ENCODE measurements at regions not wholly inside any gene's neighbourhood (a gene's known extent, or its start where the extent isn't known, plus 50 kb on each side); places are given as distances from the start of the nearest gene placed in this dataset.

DNA sequence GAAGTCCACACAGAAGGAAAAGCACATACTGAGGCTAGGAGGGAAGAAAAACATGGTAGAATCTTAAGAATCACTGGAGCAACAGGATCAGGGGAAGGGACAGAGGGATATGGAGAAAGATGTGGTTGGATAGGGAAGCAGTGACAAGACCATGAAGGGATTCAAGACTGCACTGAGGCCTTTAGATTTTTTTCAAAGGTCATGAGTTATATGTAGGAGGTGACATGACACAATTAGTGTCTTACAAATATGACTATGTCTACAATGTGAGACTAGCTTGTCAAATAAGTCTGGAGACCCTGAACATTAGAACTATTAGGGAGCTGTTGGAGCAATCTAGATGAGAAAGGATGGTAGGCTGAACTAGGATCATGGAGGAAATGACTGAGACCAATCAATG, 1130.3 kb upstream of the ZEB2 start:
- H3K4me3 ChIP-seq, result no peak overlapping the region
- H3K9me3 ChIP-seq, result no peaks in the 10 kb centered on the region
- H3K36me3 ChIP-seq, result no peaks in the 10 kb centered on the region

DNA sequence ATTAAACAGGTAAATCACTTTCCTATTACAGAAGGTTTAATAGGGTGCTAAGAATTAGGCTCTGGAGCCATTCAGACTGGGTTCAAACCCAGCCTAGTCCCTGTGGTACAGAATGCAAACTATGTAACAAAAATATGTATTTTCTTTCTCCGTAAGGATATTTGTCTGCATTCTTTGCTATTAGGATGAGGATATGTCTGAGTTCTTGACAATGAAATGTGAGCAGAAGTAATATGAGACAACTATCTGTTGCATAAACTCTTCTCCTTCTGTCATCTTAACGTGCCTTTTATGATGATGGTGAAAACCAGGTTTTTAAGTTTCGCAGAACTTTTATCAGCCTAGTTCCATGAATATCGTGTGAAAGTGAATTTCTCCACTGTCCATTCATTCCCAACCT, 1129.1 kb upstream of the ZEB2 start:
- Histone ChIP-seq H3K9me3 (no peaks in the 10 kb centered on the region), H3K36me3 (no peaks in the 10 kb centered on the region), H3K4me3 (no peak overlapping the region), H3K27ac (no peak overlapping the region), H3K4me1 (no peaks in the 10 kb centered on the region), H3K27me3 (no peaks in the 10 kb centered on the region)
- DNase-seq, result no peak
- no peak for TF ChIP-seq POLR2A (IDR thresholded peaks at IDR 0.05)
- TF ChIP-seq, protein P1, sequence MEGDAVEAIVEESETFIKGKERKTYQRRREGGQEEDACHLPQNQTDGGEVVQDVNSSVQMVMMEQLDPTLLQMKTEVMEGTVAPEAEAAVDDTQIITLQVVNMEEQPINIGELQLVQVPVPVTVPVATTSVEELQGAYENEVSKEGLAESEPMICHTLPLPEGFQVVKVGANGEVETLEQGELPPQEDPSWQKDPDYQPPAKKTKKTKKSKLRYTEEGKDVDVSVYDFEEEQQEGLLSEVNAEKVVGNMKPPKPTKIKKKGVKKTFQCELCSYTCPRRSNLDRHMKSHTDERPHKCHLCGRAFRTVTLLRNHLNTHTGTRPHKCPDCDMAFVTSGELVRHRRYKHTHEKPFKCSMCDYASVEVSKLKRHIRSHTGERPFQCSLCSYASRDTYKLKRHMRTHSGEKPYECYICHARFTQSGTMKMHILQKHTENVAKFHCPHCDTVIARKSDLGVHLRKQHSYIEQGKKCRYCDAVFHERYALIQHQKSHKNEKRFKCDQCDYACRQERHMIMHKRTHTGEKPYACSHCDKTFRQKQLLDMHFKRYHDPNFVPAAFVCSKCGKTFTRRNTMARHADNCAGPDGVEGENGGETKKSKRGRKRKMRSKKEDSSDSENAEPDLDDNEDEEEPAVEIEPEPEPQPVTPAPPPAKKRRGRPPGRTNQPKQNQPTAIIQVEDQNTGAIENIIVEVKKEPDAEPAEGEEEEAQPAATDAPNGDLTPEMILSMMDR (IDR thresholded peaks at IDR 0.05), result no peak

More for the DNA sequence above, 1130.3 kb upstream of the ZEB2 start:
- Histone ChIP-seq H3K27ac (no peak overlapping the region), H3K4me1 (no peaks in the 10 kb centered on the region), H3K27me3 (no peaks in the 10 kb centered on the region)
- DNase-seq, result no peak
- no peak for TF ChIP-seq POLR2A (IDR thresholded peaks at IDR 0.05)
- TF ChIP-seq, protein P1 (IDR thresholded peaks at IDR 0.05), result no peak

DNA sequence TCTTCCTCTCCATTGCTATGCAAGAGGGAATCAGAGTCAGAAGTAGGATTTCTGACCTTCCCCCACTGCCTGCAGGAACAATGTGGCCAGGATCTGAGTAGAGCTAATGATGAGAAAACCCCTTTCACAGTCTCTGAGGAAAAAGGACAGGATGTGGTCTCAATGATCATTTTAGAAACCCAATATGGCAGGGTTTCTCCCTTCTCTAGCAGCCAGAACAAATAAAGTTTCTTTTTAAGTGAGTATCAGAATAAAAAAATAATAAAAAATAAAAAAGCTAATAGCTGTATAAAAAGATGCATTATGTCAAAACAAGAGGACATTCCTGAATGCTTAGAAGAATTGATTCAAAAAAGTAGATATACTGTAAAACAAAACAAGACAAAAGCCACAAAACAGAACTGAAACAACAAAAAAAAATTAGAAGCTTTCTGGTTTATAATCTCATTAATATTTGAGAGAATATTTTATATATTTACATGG, 1124.9 kb upstream of the ZEB2 start:
- Histone ChIP-seq H3K4me1 (no peaks in the 10 kb centered on the region), H3K9me3 (no peaks in the 10 kb centered on the region), H3K27ac (no peak overlapping the region), H3K4me3 (no peak overlapping the region), H3K27me3 (no peaks in the 10 kb centered on the region), H3K36me3 (no peaks in the 10 kb centered on the region)
- TF ChIP-seq POLR2A (IDR thresholded peaks at IDR 0.05), result no peak
- TF ChIP-seq, protein P1 (IDR thresholded peaks at IDR 0.05), result no peak
- no peak for DNase-seq

DNA sequence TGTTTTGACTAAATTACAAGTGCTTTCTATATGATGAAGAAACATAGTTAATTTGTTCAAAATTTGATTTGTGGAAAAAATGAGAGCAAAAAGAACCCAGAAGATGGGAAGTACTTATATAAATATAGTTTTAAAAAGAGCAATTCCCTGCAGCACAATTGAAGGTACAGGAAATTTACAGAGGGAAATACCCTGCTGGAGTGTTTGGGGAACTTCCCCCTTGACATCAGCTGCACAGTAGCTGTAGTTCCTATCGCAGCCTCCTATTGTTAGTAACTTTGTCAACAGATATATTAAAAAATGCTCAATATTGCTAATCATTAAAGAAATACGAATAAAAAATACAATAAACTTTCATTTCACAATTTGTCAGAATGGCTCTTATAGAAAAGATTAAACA, 1118.8 kb upstream of the ZEB2 start:
- DNase-seq, result no peak
- no peak overlapping the region for H3K27ac ChIP-seq
- no peaks in the 10 kb centered on the region for H3K9me3 ChIP-seq
- TF ChIP-seq, protein P1 (IDR thresholded peaks at IDR 0.05), result no peak
- TF ChIP-seq POLR2A (IDR thresholded peaks at IDR 0.05), result no peak
- no peaks in the 10 kb centered on the region for H3K4me1 ChIP-seq
- no peak overlapping the region for H3K4me3 ChIP-seq
- no peaks in the 10 kb centered on the region for H3K27me3 ChIP-seq
- H3K36me3 ChIP-seq, result no peaks in the 10 kb centered on the region

DNA sequence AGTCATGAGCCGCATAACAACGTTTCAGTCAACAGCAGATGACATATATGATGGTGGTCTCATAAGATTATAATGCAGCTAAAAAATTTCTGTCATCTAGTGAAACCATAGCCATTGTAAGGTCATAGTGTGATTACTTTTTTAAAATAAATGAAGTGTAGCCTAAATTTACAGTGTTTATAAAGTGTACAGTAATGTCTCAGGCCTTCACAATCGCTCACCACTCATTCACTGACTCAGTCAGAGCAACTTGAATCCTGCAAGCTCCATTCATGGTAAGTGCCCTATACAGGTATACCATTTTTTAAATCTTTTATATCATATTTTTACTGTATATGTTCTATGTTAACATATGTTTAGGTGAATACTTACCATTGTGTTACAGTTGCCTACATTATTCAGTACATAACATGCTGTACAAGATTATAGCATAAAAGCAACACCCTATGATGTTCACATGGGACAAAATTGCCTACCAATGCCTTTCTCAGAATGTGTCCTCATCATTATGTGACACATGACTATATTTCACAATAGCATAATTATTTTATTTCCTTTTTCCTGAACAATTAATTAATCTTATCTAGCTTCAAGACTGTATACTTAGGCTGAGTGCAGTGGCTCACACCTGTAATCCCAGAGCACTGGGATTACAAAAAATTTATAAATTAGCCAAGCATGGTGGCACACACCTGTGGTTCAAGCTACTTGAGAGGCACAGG, 1115.9 kb upstream of the ZEB2 start:
- H3K4me3 ChIP-seq, result no peak overlapping the region
- H3K4me1 ChIP-seq, result no peaks in the 10 kb centered on the region
- no peak overlapping the region for H3K27ac ChIP-seq
- no peak for TF ChIP-seq POLR2A (IDR thresholded peaks at IDR 0.05)
- TF ChIP-seq, protein P1 (IDR thresholded peaks at IDR 0.05), result no peak
- no peaks in the 10 kb centered on the region for H3K36me3 ChIP-seq
- H3K9me3 ChIP-seq, result no peaks in the 10 kb centered on the region
- DNase-seq, result no peak
- no peaks in the 10 kb centered on the region for H3K27me3 ChIP-seq

Data from Peyer's patch (tissue), 4 donors.